Ramos (cell line): ENCODE measurements at regions not wholly inside any gene's neighbourhood (a gene's known extent, or its start where the extent isn't known, plus 50 kb on each side); places are given as distances from the start of the nearest gene placed in this dataset.
"Not testable (repeated sequence)": the region's sequence is repeated elsewhere in the genome, so short reads cannot be mapped to it uniquely, and the experiment has no call there.

ENCODE experiments used
- in situ Hi-C: fragments of 300-500 bp; cut with MboI; formaldehyde crosslinking; loops from one replicate; pipeline ENCODE4 v1.14.3; 2022; ENCODE audit warnings: low sequenced_read_pairs; ENCODE audit not compliant: unreplicated experiment

GRCh38 chr2:16112972-16113560 lies 172.7 kb downstream of the MYCN start:
- in situ Hi-C loops: no loop called here

GRCh38 chr2:16112251-16112971 lies 172.1 kb downstream of the MYCN start:
- in situ Hi-C loops: no loop called here

GRCh38 chr2:16111838-16112210 lies 171.5 kb downstream of the MYCN start:
- in situ Hi-C loops: no loop called here

- in situ Hi-C loops: no loop called here
Observed at GRCh38 chr2:16109821-16110310, 169.5 kb downstream of the MYCN start.

- in situ Hi-C loops: no loop called here
Observed at GRCh38 chr2:16109368-16109820, 169.0 kb downstream of the MYCN start.

- in situ Hi-C loops: no loop called here
Observed at GRCh38 chr2:16107246-16107645, 166.9 kb downstream of the MYCN start.

- in situ Hi-C loops: no loop called here
Observed at GRCh38 chr2:16106619-16107018, 166.3 kb downstream of the MYCN start.

- in situ Hi-C loops: no loop called here
Observed at GRCh38 chr2:16105669-16106281, 165.4 kb downstream of the MYCN start.

GRCh38 chr2:16104949-16105668 lies 164.8 kb downstream of the MYCN start:
- in situ Hi-C loops: no loop called here

GRCh38 chr2:16104315-16104948 lies 164.1 kb downstream of the MYCN start:
- in situ Hi-C loops: no loop called here

- in situ Hi-C loops: no loop called here
Observed at GRCh38 chr2:16103614-16104314, 163.4 kb downstream of the MYCN start.

GRCh38 chr2:16102976-16103380 lies 162.6 kb downstream of the MYCN start:
- in situ Hi-C loops: no loop called here

- in situ Hi-C loops: no loop called here
Observed at GRCh38 chr2:16102358-16102975, 162.1 kb downstream of the MYCN start.

GRCh38 chr2:16101196-16101595 lies 160.8 kb downstream of the MYCN start:
- in situ Hi-C loops: no loop called here

GRCh38 chr2:16100006-16100405 lies 159.7 kb downstream of the MYCN start:
- in situ Hi-C loops: no loop called here

GRCh38 chr2:16099326-16099725 lies 159.0 kb downstream of the MYCN start:
- in situ Hi-C loops: no loop called here

- in situ Hi-C loops: no loop called here
Observed at GRCh38 chr2:16096962-16097361, 156.6 kb downstream of the MYCN start.

GRCh38 chr2:16095483-16095882 lies 155.1 kb downstream of the MYCN start:
- in situ Hi-C loops: not testable (repeated sequence)

- in situ Hi-C loops: no loop called here
Observed at GRCh38 chr2:16094811-16095210, 154.5 kb downstream of the MYCN start.
